ENCODE measurements at regions not wholly inside any gene's neighbourhood (a gene's known extent, or its start where the extent isn't known, plus 50 kb on each side); places are given as distances from the start of the nearest gene placed in this dataset.

- no peak overlapping the region for H3K4me2 ChIP-seq
- H3K27ac ChIP-seq (ENCODE audit: low read depth in 2 of 2, low read length in 1 of 2), result peak overlapping the region in 1 of 2 experiments; percentile 74; a peak in 2 of 4 replicates
- H3K9me2 ChIP-seq, result no peaks in the 10 kb centered on the region
- no peaks in the 10 kb centered on the region for H4K20me1 ChIP-seq (ENCODE audit: insufficient read depth)
- no peaks in the 10 kb centered on the region; the same call in 1 of the 2 replicates for H3K27me3 ChIP-seq (ENCODE audit: insufficient read depth)
- 6% methylated on average over 2 of the region's 12 CpGs for WGBS (ENCODE audit: low lambda C conversion rate)
- no peaks in the 10 kb centered on the region for H3K36me3 ChIP-seq (replicated peaks in 1 of 2; ENCODE audit: control insufficient read depth in 1 of 2, insufficient read depth in 2 of 2, low read length in 1 of 2)
- TF ChIP-seq RCOR1 (IDR thresholded peaks at IDR 0.05; ENCODE audit: low read length) (no peak), FOXJ3 (CRISPR knock-in tag; IDR thresholded peaks at IDR 0.05) (no peak), GATA2 (CRISPR knock-in tag; IDR thresholded peaks at IDR 0.05) (no peak), YY1 (IDR thresholded peaks at IDR 0.05; ENCODE audit: low read depth) (no peak), EP300 (IDR thresholded peaks at IDR 0.05; ENCODE audit: borderline replicate concordance in 1 of 2, low read depth in 1 of 2, low read length in 1 of 2) (no peak), IRF3 (IDR thresholded peaks at IDR 0.05; ENCODE audit: low read depth, low read length) (no peak), POLR2AphosphoS5 (IDR thresholded peaks at IDR 0.05; ENCODE audit: low read depth, low read length) (no peak), CTCF (IDR thresholded peaks at IDR 0.05) (no peak), NFIC (IDR thresholded peaks at IDR 0.05; ENCODE audit: borderline replicate concordance) (no peak), REST (IDR thresholded peaks at IDR 0.05; ENCODE audit: low read depth, low read length) (no peak), MAX (IDR thresholded peaks at IDR 0.05; ENCODE audit: low read depth) (no peak), TAF1 (IDR thresholded peaks at IDR 0.05; ENCODE audit: borderline replicate concordance, low read depth, low read length) (no peak), RFX5 (IDR thresholded peaks at IDR 0.05; ENCODE audit: low read length) (no peak), RAD21 (IDR thresholded peaks at IDR 0.05; ENCODE audit: low read length) (no peak), SMC3 (IDR thresholded peaks at IDR 0.05; ENCODE audit: low read depth, low read length) (no peak), CHD2 (IDR thresholded peaks at IDR 0.05; ENCODE audit: low read length, partially characterized antibody) (no peak)
- H2AFZ ChIP-seq (ENCODE audit: low read depth), result no peak overlapping the region
- no peaks in the 10 kb centered on the region for H3K79me2 ChIP-seq (ENCODE audit: insufficient read depth)
- no peak overlapping the region for H3K9ac ChIP-seq
- POLR2A ChIA-PET, result no interaction called here
- no peaks in the 10 kb centered on the region for H3F3A ChIP-seq (replicated peaks; ENCODE audit: insufficient read depth)
- H3K4me1 ChIP-seq (ENCODE audit: control insufficient read depth in 1 of 2, insufficient read depth in 2 of 2, low read depth in 1 of 2, low read length in 1 of 2), result peaks cover 0 to 24% of the 10 kb centered on the region in 2 experiments; a peak in 2 of 4 replicates
- CTCF ChIA-PET, result interaction anchor here (1.0 to 3.2 kb wide), 5 partner anchors 9 to 350 kb away, joined by 3 to 13 read pairs (median 6); no protein-coding TSS in a partner anchor
- DNase-seq, result peak; percentile 30
- no peaks in the 10 kb centered on the region for H3K9me3 ChIP-seq
- H3K4me3 ChIP-seq (ENCODE audit: low read depth in 2 of 2, low read length in 1 of 2), result no peak overlapping the region
Measured at GRCh38 chr11:121241343-121242211, 51.0 kb upstream of the SC5D start.
